ENCODE measurements at regions not wholly inside any gene's neighbourhood (a gene's known extent, or its start where the extent isn't known, plus 50 kb on each side); places are given as distances from the start of the nearest gene placed in this dataset.

DNA sequence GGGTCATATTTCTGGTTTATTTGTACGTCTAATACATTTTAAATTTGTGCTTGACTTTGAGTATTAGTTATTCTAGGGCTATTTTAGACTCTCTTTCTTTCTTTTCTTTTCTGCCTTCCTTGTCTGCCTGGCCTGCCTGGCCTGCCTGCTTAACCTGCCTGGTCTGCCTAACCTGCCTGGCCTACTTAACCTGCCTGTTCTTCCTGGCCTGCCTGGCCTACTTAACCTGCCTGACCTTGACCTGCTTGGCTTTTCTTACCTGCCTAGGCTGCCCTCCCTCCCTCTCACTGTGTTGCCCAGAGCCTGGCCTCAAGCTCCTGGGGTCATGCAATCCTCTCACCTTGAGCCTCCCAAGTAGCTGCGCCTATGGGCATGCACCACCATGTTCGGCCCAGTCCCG lies 83.7 kb downstream of the PMAIP1 start:
- no TSS peak for BruUV-seq (replicated peaks)
- intact Hi-C loops (cut with micrococcal nuclease; ENCODE audit: unreplicated experiment) (no loop called here), in situ Hi-C loops (cut with MboI) (no loop called here)
- Histone ChIP-seq H2AFZ (ENCODE audit: control insufficient read depth, low read depth, low read length) (no peak overlapping the region), H3K27ac (ENCODE audit: control insufficient read depth, insufficient read depth) (no peak overlapping the region), H3K27me3 (replicated peaks in 1 of 2; ENCODE audit: control insufficient read depth in 2 of 2, insufficient read depth in 2 of 2, low read length in 1 of 2) (no peaks in the 10 kb centered on the region), H3K79me2 (ENCODE audit: control insufficient read depth, insufficient read depth, low read length) (no peaks in the 10 kb centered on the region), H3K36me3 (ENCODE audit: control insufficient read depth in 2 of 2, insufficient read depth in 2 of 2, low read length in 1 of 2) (no peaks in the 10 kb centered on the region), H4K20me1 (ENCODE audit: control insufficient read depth, insufficient read depth) (no peaks in the 10 kb centered on the region), H3K4me1 (ENCODE audit: control insufficient read depth, insufficient read depth, low read length) (no peaks in the 10 kb centered on the region), H3K9me3 (replicated peaks; ENCODE audit: control insufficient read depth, insufficient read depth, low read length) (no peaks in the 10 kb centered on the region), H3K9ac (ENCODE audit: control insufficient read depth, insufficient read depth, low read length) (no peak overlapping the region), H3K4me3 (no peak overlapping the region), H3K4me2 (ENCODE audit: control insufficient read depth, insufficient read depth) (no peak overlapping the region)
- DNase-seq (ENCODE audit: low read depth, low spot score) (no peak), FAIRE-seq (no peak), ATAC-seq (no peak)
- POLR2A ChIA-PET, result no interaction called here
- CTCF ChIA-PET, result interaction anchor here (0.6 kb wide), 1 partner anchor 83 kb away, joined by 3 read pairs; no protein-coding TSS in a partner anchor
- SMC1A ChIA-PET (ENCODE audit: uncharacterized antibody, unreplicated experiment), result interaction anchor here (10.7 kb wide), 1 partner anchor 146 kb away, joined by 118 read pairs; no protein-coding TSS in a partner anchor
- 96% methylated on average over 4 of the region's 4 CpGs for WGBS (ENCODE audit: insufficient coverage, insufficient replicate concordance, low lambda C conversion rate, missing lambda C conversion rate)
- RAD21 ChIA-PET (ENCODE audit: unreplicated experiment), result no interaction called here
- TF ChIP-seq MXI1 (IDR thresholded peaks at IDR 0.05; ENCODE audit: low read depth, low read length) (no peak), BCL11A (IDR thresholded peaks at IDR 0.05; ENCODE audit: low read depth, low read length) (no peak), WRNIP1 (IDR thresholded peaks at IDR 0.05; ENCODE audit: borderline replicate concordance, low read depth, low read length) (no peak), FOXM1 (IDR thresholded peaks at IDR 0.05; ENCODE audit: low read depth, low read length) (no peak), BHLHE40 (IDR thresholded peaks at IDR 0.05; ENCODE audit: borderline replicate concordance in 1 of 2, low read depth in 2 of 2, low read length in 1 of 2) (no peak), MTA2 (IDR thresholded peaks at IDR 0.05; ENCODE audit: low read depth) (no peak), GATAD2B (conservative IDR thresholded peaks at IDR 0.05; ENCODE audit: low read depth) (no peak), DPF2 (IDR thresholded peaks at IDR 0.05) (no peak), NFIC (IDR thresholded peaks at IDR 0.05; ENCODE audit: low read depth, low read length) (no peak), EZH2 (IDR thresholded peaks at IDR 0.05; ENCODE audit: borderline replicate concordance, control insufficient read depth, low read depth, low read length) (no peak)
- TF ChIP-seq, protein P1, sequence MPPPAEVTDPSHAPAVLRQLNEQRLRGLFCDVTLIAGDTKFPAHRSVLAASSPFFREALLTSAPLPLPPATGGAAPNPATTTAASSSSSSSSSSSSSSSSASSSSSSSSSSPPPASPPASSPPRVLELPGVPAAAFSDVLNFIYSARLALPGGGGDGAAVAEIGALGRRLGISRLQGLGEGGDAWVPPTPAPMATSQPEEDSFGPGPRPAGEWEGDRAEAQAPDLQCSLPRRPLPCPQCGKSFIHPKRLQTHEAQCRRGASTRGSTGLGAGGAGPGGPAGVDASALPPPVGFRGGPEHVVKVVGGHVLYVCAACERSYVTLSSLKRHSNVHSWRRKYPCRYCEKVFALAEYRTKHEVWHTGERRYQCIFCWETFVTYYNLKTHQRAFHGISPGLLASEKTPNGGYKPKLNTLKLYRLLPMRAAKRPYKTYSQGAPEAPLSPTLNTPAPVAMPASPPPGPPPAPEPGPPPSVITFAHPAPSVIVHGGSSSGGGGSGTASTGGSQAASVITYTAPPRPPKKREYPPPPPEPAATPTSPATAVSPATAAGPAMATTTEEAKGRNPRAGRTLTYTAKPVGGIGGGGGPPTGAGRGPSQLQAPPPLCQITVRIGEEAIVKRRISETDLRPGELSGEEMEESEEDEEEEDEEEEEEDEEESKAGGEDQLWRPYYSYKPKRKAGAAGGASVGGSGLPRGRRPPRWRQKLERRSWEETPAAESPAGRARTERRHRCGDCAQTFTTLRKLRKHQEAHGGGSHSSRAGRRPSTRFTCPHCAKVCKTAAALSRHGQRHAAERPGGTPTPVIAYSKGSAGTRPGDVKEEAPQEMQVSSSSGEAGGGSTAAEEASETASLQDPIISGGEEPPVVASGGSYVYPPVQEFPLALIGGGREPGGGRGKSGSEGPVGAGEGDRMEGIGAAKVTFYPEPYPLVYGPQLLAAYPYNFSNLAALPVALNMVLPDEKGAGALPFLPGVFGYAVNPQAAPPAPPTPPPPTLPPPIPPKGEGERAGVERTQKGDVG (CRISPR knock-in tag; IDR thresholded peaks at IDR 0.05), result no peak
- TF ChIP-seq, protein P2, sequence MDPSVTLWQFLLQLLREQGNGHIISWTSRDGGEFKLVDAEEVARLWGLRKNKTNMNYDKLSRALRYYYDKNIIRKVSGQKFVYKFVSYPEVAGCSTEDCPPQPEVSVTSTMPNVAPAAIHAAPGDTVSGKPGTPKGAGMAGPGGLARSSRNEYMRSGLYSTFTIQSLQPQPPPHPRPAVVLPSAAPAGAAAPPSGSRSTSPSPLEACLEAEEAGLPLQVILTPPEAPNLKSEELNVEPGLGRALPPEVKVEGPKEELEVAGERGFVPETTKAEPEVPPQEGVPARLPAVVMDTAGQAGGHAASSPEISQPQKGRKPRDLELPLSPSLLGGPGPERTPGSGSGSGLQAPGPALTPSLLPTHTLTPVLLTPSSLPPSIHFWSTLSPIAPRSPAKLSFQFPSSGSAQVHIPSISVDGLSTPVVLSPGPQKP (IDR thresholded peaks at IDR 0.05; ENCODE audit: low read depth, low read length), result no peak
- TF ChIP-seq, protein P3, sequence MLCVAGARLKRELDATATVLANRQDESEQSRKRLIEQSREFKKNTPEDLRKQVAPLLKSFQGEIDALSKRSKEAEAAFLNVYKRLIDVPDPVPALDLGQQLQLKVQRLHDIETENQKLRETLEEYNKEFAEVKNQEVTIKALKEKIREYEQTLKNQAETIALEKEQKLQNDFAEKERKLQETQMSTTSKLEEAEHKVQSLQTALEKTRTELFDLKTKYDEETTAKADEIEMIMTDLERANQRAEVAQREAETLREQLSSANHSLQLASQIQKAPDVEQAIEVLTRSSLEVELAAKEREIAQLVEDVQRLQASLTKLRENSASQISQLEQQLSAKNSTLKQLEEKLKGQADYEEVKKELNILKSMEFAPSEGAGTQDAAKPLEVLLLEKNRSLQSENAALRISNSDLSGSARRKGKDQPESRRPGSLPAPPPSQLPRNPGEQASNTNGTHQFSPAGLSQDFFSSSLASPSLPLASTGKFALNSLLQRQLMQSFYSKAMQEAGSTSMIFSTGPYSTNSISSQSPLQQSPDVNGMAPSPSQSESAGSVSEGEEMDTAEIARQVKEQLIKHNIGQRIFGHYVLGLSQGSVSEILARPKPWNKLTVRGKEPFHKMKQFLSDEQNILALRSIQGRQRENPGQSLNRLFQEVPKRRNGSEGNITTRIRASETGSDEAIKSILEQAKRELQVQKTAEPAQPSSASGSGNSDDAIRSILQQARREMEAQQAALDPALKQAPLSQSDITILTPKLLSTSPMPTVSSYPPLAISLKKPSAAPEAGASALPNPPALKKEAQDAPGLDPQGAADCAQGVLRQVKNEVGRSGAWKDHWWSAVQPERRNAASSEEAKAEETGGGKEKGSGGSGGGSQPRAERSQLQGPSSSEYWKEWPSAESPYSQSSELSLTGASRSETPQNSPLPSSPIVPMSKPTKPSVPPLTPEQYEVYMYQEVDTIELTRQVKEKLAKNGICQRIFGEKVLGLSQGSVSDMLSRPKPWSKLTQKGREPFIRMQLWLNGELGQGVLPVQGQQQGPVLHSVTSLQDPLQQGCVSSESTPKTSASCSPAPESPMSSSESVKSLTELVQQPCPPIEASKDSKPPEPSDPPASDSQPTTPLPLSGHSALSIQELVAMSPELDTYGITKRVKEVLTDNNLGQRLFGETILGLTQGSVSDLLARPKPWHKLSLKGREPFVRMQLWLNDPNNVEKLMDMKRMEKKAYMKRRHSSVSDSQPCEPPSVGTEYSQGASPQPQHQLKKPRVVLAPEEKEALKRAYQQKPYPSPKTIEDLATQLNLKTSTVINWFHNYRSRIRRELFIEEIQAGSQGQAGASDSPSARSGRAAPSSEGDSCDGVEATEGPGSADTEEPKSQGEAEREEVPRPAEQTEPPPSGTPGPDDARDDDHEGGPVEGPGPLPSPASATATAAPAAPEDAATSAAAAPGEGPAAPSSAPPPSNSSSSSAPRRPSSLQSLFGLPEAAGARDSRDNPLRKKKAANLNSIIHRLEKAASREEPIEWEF (IDR thresholded peaks at IDR 0.05; ENCODE audit: insufficient replicate concordance, low read depth, low read length), result no peak

Data from GM12878 (cell line).